ENCODE measurements at regions not wholly inside any gene's neighbourhood (a gene's known extent, or its start where the extent isn't known, plus 50 kb on each side); places are given as distances from the start of the nearest gene placed in this dataset.
"Not testable (repeated sequence)": the region's sequence is repeated elsewhere in the genome, so short reads cannot be mapped to it uniquely, and the experiment has no call there.

- H3K4me3 ChIP-seq (ENCODE audit: insufficient read depth, low read depth, low read length, poor library complexity, severe bottlenecking) = peak overlapping the region; percentile 37
- H3K9me3 ChIP-seq (ENCODE audit: control insufficient read depth, low read length); H3K36me3 ChIP-seq (ENCODE audit: control insufficient read depth, insufficient read depth, low read length); DNase-seq; H3K4me1 ChIP-seq (ENCODE audit: control insufficient read depth, insufficient read depth, low read length, poor library complexity, severe bottlenecking); H3K27me3 ChIP-seq (replicated peaks; ENCODE audit: control insufficient read depth, insufficient read depth, low read length, poor library complexity, severe bottlenecking): not testable (repeated sequence)
- peak overlapping the region; percentile 45 for H3K27ac ChIP-seq (ENCODE audit: insufficient read depth, low read length, poor library complexity, severe bottlenecking)
These were observed 121.3 kb upstream of the NIPA1 start for GRCh38 chr15:22665059-22665702.

GRCh38 chr15:22665711-22666110 lies 120.7 kb upstream of the NIPA1 start:
- not testable (repeated sequence) for H3K36me3 ChIP-seq (ENCODE audit: control insufficient read depth, insufficient read depth, low read length); H3K4me1 ChIP-seq (ENCODE audit: control insufficient read depth, insufficient read depth, low read length, poor library complexity, severe bottlenecking); DNase-seq; H3K4me3 ChIP-seq (ENCODE audit: insufficient read depth, low read depth, low read length, poor library complexity, severe bottlenecking); H3K9me3 ChIP-seq (ENCODE audit: control insufficient read depth, low read length); H3K27me3 ChIP-seq (replicated peaks; ENCODE audit: control insufficient read depth, insufficient read depth, low read length, poor library complexity, severe bottlenecking)
- H3K27ac ChIP-seq (ENCODE audit: insufficient read depth, low read length, poor library complexity, severe bottlenecking) = peak overlapping the region; percentile 45

GRCh38 chr15:22684786-22685185 lies 101.7 kb upstream of the NIPA1 start:
- H3K4me3 ChIP-seq (ENCODE audit: insufficient read depth, low read depth, low read length, poor library complexity, severe bottlenecking); H3K36me3 ChIP-seq (ENCODE audit: control insufficient read depth, insufficient read depth, low read length); H3K27ac ChIP-seq (ENCODE audit: insufficient read depth, low read length, poor library complexity, severe bottlenecking); DNase-seq; H3K27me3 ChIP-seq (replicated peaks; ENCODE audit: control insufficient read depth, insufficient read depth, low read length, poor library complexity, severe bottlenecking); H3K9me3 ChIP-seq (ENCODE audit: control insufficient read depth, low read length); H3K4me1 ChIP-seq (ENCODE audit: control insufficient read depth, insufficient read depth, low read length, poor library complexity, severe bottlenecking): not testable (repeated sequence)

GRCh38 chr15:22699881-22700280 lies 86.6 kb upstream of the NIPA1 start:
- H3K27me3 ChIP-seq (replicated peaks; ENCODE audit: control insufficient read depth, insufficient read depth, low read length, poor library complexity, severe bottlenecking); H3K4me1 ChIP-seq (ENCODE audit: control insufficient read depth, insufficient read depth, low read length, poor library complexity, severe bottlenecking); H3K4me3 ChIP-seq (ENCODE audit: insufficient read depth, low read depth, low read length, poor library complexity, severe bottlenecking); H3K36me3 ChIP-seq (ENCODE audit: control insufficient read depth, insufficient read depth, low read length); H3K27ac ChIP-seq (ENCODE audit: insufficient read depth, low read length, poor library complexity, severe bottlenecking); DNase-seq; H3K9me3 ChIP-seq (ENCODE audit: control insufficient read depth, low read length): not testable (repeated sequence)

GRCh38 chr15:22710831-22711341 lies 75.6 kb upstream of the NIPA1 start:
- H3K9me3 ChIP-seq (ENCODE audit: control insufficient read depth, low read length) = not testable (repeated sequence)

GRCh38 chr15:22713933-22714332 lies 72.5 kb upstream of the NIPA1 start:
- not testable (repeated sequence) for H3K27ac ChIP-seq (ENCODE audit: insufficient read depth, low read length, poor library complexity, severe bottlenecking); H3K4me1 ChIP-seq (ENCODE audit: control insufficient read depth, insufficient read depth, low read length, poor library complexity, severe bottlenecking); H3K4me3 ChIP-seq (ENCODE audit: insufficient read depth, low read depth, low read length, poor library complexity, severe bottlenecking); H3K27me3 ChIP-seq (replicated peaks; ENCODE audit: control insufficient read depth, insufficient read depth, low read length, poor library complexity, severe bottlenecking); H3K9me3 ChIP-seq (ENCODE audit: control insufficient read depth, low read length); H3K36me3 ChIP-seq (ENCODE audit: control insufficient read depth, insufficient read depth, low read length); DNase-seq

More at GRCh38 chr15:22710831-22711341, 75.6 kb upstream of the NIPA1 start:
- not testable (repeated sequence) for H3K4me1 ChIP-seq (ENCODE audit: control insufficient read depth, insufficient read depth, low read length, poor library complexity, severe bottlenecking); H3K27me3 ChIP-seq (replicated peaks; ENCODE audit: control insufficient read depth, insufficient read depth, low read length, poor library complexity, severe bottlenecking); H3K27ac ChIP-seq (ENCODE audit: insufficient read depth, low read length, poor library complexity, severe bottlenecking); H3K36me3 ChIP-seq (ENCODE audit: control insufficient read depth, insufficient read depth, low read length); H3K4me3 ChIP-seq (ENCODE audit: insufficient read depth, low read depth, low read length, poor library complexity, severe bottlenecking); DNase-seq

GRCh38 chr15:22714358-22715132 lies 71.9 kb upstream of the NIPA1 start:
- DNase-seq; H3K36me3 ChIP-seq (ENCODE audit: control insufficient read depth, insufficient read depth, low read length); H3K4me1 ChIP-seq (ENCODE audit: control insufficient read depth, insufficient read depth, low read length, poor library complexity, severe bottlenecking); H3K4me3 ChIP-seq (ENCODE audit: insufficient read depth, low read depth, low read length, poor library complexity, severe bottlenecking); H3K27me3 ChIP-seq (replicated peaks; ENCODE audit: control insufficient read depth, insufficient read depth, low read length, poor library complexity, severe bottlenecking); H3K9me3 ChIP-seq (ENCODE audit: control insufficient read depth, low read length); H3K27ac ChIP-seq (ENCODE audit: insufficient read depth, low read length, poor library complexity, severe bottlenecking): not testable (repeated sequence)

GRCh38 chr15:22715133-22715845 lies 71.2 kb upstream of the NIPA1 start:
- DNase-seq; H3K27ac ChIP-seq (ENCODE audit: insufficient read depth, low read length, poor library complexity, severe bottlenecking); H3K9me3 ChIP-seq (ENCODE audit: control insufficient read depth, low read length); H3K4me1 ChIP-seq (ENCODE audit: control insufficient read depth, insufficient read depth, low read length, poor library complexity, severe bottlenecking); H3K4me3 ChIP-seq (ENCODE audit: insufficient read depth, low read depth, low read length, poor library complexity, severe bottlenecking); H3K27me3 ChIP-seq (replicated peaks; ENCODE audit: control insufficient read depth, insufficient read depth, low read length, poor library complexity, severe bottlenecking); H3K36me3 ChIP-seq (ENCODE audit: control insufficient read depth, insufficient read depth, low read length): not testable (repeated sequence)

GRCh38 chr15:22719980-22720379 lies 66.5 kb upstream of the NIPA1 start:
- not testable (repeated sequence) for H3K9me3 ChIP-seq (ENCODE audit: control insufficient read depth, low read length); H3K4me3 ChIP-seq (ENCODE audit: insufficient read depth, low read depth, low read length, poor library complexity, severe bottlenecking); H3K27ac ChIP-seq (ENCODE audit: insufficient read depth, low read length, poor library complexity, severe bottlenecking); H3K27me3 ChIP-seq (replicated peaks; ENCODE audit: control insufficient read depth, insufficient read depth, low read length, poor library complexity, severe bottlenecking); H3K4me1 ChIP-seq (ENCODE audit: control insufficient read depth, insufficient read depth, low read length, poor library complexity, severe bottlenecking); DNase-seq; H3K36me3 ChIP-seq (ENCODE audit: control insufficient read depth, insufficient read depth, low read length)

- not testable (repeated sequence) for H3K4me1 ChIP-seq (ENCODE audit: control insufficient read depth, insufficient read depth, low read length, poor library complexity, severe bottlenecking); H3K27me3 ChIP-seq (replicated peaks; ENCODE audit: control insufficient read depth, insufficient read depth, low read length, poor library complexity, severe bottlenecking); H3K36me3 ChIP-seq (ENCODE audit: control insufficient read depth, insufficient read depth, low read length); H3K9me3 ChIP-seq (ENCODE audit: control insufficient read depth, low read length); H3K4me3 ChIP-seq (ENCODE audit: insufficient read depth, low read depth, low read length, poor library complexity, severe bottlenecking); H3K27ac ChIP-seq (ENCODE audit: insufficient read depth, low read length, poor library complexity, severe bottlenecking); DNase-seq
These were observed 60.3 kb upstream of the NIPA1 start for GRCh38 chr15:22726104-22726503.
